ENCODE measurements at regions not wholly inside any gene's neighbourhood (a gene's known extent, or its start where the extent isn't known, plus 50 kb on each side); places are given as distances from the start of the nearest gene placed in this dataset.

DNA sequence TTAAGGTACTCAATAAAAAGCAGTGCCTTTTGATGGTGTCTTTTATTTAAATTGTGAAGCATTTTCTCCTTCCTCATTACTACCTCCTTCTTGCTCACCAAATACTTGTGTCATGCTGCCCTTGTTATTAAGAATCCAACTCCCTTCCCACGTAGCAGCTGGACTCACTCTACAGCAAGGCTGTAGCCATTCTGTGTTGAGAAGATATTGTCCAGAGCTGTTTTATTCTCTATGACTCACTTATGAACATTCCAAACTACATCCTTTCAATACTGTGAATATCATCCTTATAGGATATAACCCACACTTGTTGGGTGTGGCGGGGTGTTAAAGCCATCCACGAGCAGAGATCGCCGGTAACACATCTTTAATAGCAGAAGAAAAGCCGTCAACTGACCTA is 1671.5 kb upstream of the SLC10A2 start:
- no peak for DNase-seq (ENCODE audit: low read depth in 2 of 3, low spot score in 1 of 3)

DNA sequence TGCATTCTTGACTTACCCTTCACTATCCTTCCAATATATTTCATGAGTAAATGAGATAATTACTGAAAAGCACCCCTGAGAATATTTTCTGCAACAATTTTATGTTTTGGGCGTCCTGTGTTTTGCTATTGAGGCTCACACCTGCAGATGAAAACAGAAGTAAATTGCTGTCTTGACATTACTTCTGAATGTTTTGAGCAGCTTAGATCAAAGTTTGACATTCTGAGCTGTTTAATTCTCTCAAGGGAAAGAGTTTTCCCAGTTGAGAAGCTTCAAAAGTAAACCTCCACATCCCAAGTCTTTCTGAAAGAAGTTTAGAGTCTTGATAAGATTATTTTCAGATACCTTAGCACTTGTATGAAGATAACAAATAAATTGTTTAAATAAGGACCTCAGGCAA is 1667.2 kb upstream of the SLC10A2 start:
- DNase-seq (ENCODE audit: low read depth in 2 of 3, low spot score in 1 of 3) = no peak

DNA sequence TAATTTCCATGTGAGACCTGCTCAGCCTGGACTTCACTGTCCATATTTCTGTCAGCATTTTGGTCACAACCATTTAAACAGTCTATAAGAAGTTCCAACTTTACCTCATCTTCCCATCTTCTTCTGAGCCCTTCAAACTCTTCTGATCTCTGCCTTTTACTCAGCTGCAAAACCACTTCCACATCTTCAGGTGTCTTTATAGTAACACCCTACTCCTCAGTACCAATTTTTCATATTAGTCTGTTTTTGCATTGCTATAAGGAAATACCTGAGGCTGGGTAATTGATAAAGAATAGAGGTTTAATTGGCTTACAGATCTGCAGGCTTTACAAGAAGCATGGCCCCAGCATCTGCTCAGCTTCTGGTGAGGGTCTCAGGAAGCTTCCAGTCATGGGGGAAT is 1648.9 kb upstream of the SLC10A2 start:
- no peak for DNase-seq (ENCODE audit: low read depth in 2 of 3, low spot score in 1 of 3)

DNA sequence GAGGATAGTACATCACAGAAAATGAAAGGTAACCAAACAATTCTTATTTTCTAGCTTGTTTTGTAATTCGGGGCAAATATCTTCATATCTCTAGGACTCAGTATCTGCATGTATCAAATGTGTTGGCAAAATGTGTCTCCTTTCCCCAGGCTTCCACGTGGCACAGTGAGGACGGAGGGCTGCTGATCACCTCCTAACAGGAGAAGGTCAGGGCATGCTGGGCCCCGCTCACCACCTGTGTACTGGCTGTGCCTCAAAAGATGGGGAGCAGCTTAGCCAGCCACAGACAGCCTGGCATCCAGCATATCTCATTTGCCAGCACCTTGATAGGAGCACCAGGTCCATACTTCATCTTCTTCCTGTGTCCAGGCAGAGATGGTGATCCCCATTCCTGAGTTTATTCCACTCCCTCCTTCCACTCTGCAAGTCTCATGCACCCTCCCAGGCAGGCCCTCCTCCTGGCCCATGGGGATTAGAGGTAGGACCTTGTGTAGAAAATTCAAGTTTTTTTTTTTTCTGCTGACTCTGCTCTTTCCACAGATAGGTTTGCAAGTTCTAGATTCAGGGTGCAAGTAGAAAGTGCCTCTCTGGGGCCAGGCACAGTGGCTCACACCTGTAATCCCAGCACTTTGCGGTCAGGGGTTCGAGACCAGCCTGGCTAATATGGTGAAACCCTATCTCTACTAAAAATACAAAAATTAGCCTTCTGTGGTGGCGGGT is 1639.0 kb upstream of the SLC10A2 start:
- no peak for DNase-seq (ENCODE audit: low read depth in 2 of 3, low spot score in 1 of 3)

DNA sequence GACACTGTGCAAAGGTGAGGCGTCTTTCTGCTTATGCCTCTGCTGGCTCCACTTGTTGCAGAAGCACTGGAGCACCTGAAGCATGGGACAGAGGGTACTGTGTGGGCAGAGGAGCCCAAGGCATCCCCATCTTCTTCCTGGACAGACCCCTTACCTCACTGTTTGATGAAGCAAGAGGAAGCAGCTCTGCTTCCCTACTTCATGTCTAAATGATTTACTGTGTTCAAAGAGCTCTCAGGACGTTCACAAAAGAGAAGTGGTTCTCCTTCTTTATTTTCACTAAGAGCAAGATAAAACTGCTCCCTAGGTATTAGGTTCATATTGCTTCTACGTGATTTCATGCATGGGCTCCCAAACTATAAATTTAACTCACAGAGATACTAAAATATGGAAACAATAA is 1635.4 kb upstream of the SLC10A2 start:
- no peak for DNase-seq (ENCODE audit: low read depth in 2 of 3, low spot score in 1 of 3)

DNA sequence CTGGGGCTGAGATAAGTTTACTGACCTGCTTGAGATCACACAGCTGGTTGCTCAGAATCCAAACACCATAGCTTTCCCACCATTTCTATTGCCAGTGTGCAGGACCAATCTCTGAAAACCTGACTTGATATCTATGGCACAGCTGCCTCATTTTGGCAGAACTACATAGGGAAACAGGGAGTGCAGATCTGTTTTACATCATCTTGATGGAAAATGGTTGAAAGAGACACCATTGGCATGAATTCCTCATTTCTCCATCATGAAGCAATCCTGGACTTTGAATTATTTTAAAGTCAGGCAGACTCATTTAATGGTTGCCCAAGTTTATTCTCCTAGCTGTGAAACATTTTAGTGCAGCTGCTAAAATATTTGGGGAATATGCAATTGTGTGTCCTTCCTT is 1628.2 kb upstream of the SLC10A2 start:
- DNase-seq (ENCODE audit: low read depth in 2 of 3, low spot score in 1 of 3) = no peak

DNA sequence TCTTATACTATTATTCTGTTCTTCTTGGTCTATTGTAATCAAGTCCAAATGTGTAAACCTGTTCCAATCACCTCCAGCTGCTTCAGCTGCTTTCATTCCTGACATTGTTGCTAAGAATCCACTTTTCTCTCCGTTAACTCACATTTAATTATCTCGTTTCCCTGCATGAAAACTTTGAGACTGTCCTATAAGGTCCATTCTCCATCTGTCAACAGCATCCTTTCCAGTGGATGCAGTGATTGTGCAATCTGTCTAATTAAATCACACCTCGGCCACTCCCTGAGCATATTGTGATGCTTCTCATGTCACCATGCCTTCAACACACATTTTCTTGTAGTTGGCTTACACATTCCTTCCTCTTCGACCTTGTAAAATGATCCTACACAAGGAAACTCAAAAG is 1626.9 kb upstream of the SLC10A2 start:
- DNase-seq (ENCODE audit: low read depth in 2 of 3, low spot score in 1 of 3) = no peak

DNA sequence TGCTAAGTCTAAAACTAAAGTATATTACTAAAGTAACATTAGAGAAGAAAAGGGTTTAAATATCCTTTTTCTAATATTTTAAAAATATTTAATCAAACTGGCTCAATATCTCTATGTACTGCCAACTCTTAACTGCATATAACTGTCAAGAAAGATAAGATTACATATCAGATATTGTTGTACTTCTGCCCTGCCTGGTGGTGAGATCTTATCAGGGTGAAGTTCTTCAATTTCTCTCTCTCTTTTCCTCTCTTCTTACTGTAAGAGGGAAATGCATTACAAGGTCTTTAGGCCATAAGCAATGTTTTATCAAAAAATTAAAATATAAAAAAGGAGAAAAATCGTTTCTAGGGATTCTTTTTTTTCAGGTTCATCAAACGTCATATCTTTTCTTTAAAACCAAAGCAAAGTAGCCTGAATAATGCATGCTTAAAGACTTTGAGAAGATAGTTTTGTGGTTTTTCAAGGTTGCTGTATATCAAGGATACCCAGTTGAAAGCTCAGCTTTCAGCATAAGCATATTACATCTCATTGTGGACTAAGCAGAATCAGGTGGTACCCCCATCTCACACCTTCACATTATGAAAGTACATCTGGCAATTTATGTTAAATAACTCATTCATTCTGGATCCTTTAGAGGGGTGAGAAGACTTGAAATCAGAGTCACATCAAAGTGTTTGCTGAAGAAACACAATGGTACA is 1625.7 kb upstream of the SLC10A2 start:
- DNase-seq (ENCODE audit: low read depth in 2 of 3, low spot score in 1 of 3) = no peak

DNA sequence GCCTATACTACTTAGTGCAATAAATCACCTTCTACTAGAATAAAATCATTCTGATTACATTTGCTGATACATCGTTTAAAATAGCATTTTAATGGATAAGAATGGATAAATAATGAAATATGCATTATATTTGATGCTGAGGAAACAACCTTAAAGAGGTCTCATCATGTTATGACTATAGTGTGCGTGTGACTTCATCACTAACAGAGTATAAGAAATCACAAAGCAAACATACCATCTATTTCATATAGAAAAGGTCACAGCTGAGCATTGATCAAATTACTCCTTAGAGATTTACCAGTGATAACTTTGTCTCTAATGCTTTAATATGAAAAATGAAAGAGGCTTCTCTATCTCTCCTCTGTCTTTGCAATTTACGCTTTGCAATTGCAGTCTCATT is 1620.3 kb upstream of the SLC10A2 start:
- DNase-seq (ENCODE audit: low read depth in 2 of 3, low spot score in 1 of 3) = no peak

DNA sequence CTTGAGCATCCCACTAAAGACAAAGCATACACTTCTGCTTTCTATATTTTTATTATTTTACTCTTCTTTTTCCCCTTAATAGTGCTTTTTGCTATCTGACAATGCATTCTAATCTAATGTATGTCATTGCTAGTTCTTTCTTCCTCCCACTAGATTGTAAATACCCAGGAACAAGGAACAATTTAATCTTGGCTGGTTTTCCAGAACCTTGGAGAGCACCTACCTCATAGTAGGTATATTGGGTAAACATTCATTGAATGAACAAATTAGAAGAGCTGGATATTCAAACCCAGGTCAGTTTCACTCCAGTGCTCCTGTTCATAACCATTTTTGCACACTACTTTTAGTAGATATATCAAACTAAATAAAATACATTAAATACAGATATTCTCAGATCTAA is 1617.6 kb upstream of the SLC10A2 start:
- DNase-seq (ENCODE audit: low read depth in 2 of 3, low spot score in 1 of 3) = no peak

DNA sequence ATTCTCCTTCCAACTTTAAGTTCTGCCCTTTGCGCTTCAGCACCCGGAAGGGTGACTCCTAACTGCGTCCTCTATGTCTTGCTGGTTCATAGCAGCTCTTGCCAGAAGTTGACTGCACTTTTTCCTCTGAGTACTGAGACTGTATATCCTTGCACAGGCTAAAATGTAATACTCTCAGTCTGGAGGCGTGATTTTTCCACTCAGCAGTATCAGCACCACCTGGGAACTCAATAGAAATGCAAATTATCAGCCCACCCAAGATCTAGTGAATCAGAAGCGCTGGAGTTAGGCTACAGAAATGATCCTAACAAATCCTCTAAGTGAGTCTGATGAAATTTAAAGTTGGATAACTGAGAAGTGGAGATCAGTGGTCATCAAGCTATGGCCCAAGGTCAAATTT is 1611.9 kb upstream of the SLC10A2 start:
- DNase-seq (ENCODE audit: low read depth in 2 of 3, low spot score in 1 of 3) = no peak

DNA sequence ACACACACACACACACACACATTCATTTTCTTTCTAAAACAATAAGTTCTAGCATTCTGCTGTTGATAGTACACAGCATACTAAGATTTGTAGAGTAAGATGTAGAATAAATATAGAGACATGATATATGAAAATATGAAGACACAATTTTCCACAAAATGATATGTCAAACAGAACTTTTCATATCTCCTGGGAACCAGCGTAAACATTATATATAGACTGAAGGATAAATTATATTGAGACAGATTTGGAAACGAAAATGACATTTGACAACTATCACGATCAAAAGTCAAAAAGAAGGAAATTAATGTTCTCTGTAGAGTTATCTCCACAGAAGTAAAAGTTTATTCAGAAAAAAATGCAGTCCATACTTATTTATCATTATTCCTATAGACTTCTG is 1605.7 kb upstream of the SLC10A2 start:
- DNase-seq (ENCODE audit: low read depth in 2 of 3, low spot score in 1 of 3) = no peak

DNA sequence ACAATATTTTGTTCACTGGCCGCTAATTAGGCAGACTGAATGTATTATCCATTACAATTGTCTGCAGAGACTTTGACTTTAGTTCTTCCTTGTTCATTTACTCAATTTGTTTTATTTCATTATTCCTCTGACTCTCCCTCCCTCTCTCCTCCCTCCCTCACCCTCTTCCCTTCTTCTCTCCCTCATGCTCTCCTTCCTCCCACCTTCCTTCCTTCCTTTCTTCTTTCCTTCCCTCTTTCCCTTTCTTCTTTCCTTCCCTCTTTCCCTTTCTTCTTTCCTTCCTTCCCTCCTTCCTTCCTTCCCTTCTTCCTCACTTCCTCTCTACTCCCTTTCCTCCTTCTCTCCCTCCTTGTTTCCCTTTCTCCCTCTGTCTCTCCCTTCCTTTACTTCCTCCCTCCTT is 1591.0 kb upstream of the SLC10A2 start:
- no peak for DNase-seq (ENCODE audit: low read depth in 2 of 3, low spot score in 1 of 3)

DNA sequence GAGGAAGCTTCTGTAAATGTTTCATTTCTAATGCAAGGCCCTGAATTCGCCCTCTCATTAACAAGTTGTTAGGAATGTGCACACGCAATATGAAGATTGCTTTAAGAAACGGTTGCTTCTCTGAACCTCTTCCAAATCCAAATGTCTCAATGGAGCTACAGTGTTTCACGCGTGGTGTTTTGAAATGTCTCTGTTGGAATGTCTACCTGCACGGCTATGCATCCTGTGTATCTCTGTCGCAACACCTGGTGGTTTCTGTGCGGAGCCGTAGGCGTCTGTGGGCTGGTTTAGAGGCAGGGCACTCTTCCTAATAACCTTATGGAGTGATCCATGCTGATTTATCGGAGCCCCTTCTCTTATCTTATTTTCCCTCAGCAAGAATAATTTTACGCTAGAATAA is 1584.2 kb upstream of the SLC10A2 start:
- no peak for DNase-seq (ENCODE audit: low read depth in 2 of 3, low spot score in 1 of 3)

DNA sequence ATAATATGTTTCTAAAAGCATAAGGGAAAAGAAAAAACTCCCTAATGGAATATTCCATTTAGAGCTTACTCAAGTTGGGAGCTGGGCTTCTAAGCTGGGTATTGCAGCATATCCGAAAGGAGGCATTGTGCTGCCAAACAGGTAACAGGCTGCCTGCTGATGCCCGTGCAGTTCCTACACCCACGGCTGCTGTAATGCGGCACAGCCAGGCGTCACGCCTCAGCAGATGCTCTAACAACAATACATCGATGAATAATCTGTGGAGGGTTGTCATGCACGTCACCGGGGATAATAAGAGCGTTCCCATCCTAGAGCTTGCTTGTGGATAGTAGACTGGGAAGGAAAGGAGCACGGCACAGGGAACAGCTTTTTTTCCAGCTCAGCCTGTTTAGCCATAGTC is 1582.1 kb upstream of the SLC10A2 start:
- no peak for DNase-seq (ENCODE audit: low read depth in 2 of 3, low spot score in 1 of 3)

DNA sequence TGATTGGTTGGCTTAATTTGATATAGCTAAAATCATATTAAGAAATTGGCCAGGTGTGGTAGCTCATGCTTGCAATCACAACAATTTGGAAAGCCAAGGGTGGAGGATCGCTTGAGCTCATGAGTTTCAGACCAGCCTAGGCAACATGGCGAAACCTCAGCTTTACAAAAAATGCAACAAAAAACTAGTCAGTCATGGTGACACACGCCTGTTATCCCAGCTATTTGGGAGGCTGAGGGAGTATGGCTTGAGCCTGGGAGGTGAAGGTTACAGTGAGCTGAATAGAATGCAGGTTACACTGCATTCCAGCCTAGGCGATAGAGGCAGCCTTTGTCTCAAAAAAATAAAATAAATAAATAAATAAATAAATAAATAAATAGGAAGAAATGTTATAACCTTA is 1579.6 kb upstream of the SLC10A2 start:
- DNase-seq (ENCODE audit: low read depth in 2 of 3, low spot score in 1 of 3) = no peak

DNA sequence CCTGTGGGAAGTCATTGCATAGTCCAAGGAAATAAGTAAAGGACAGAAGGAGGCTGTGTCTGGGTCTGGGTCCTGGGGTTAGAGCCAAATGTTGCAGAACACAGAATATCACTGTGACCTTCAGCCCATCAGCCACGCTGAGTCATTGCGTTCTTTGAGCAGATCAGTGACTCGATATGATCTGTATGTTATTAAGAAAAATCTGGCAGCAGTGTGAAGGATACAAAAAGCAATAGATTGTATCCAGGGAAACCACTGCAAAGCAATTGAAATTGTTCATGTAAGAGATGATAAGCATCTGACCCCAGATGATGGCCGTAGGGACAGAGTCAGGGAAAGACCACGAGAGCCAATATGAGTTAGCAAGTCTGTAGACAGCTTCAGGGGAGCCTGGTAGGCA is 1575.1 kb upstream of the SLC10A2 start:
- DNase-seq (ENCODE audit: low read depth in 2 of 3, low spot score in 1 of 3) = no peak

DNA sequence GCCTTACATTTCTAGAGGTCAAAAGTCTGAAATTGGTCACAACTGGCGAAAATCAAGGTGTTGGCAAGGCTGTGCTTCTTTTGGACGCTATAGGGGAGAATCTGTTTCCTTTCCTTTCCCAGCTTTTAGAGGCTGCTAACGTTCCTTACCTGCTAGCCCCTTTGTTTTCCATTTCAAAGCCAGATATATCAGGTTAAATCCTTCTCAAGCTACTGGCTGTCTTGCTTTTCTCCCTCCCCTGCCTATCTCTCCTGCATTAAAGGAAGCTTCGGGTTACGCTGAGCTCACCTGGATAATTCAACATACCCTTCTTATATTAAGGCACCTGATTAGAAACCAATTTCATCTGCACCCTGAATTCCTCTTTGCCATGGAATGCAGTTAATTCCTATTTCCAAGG is 1569.7 kb upstream of the SLC10A2 start:
- DNase-seq (ENCODE audit: low read depth in 2 of 3, low spot score in 1 of 3) = no peak

DNA sequence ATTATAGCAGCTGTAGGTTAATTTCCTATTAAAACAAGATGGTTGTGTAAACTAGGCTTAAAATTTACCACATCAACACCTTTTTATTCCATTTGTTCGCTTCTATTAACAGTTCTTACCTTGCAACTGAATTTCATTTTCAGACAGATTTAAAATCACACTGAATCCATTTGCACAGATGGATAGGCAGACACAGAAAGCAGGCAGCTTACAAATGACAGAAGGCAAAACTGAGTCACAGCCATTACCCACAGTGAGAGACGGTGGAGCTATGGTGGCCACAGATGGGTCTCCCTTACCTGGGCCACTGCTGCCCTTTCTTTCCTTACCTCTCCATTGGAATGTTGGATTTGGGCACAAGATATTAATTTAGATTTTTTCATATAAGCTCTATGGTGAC is 1567.8 kb upstream of the SLC10A2 start:
- no peak for DNase-seq (ENCODE audit: low read depth in 2 of 3, low spot score in 1 of 3)

DNA sequence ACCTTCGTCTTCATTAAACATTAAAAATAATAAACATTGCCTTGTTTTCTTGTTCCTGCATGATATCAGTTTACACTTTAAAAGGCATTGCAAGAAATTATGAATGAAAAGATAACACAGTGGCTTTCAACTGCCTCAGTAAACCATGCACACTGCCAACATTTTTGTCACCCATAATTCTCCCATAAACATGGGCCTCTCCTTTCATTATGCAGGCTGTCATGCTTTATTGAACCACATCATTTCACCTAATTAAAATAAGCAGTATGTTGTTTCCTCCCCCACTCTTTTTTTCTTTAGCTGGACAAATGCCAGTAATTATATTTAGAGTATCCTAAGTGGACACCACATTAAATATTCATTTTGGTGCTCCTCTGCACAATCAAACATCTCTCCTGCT is 1566.5 kb upstream of the SLC10A2 start:
- no peak for DNase-seq (ENCODE audit: low read depth in 2 of 3, low spot score in 1 of 3)

DNA sequence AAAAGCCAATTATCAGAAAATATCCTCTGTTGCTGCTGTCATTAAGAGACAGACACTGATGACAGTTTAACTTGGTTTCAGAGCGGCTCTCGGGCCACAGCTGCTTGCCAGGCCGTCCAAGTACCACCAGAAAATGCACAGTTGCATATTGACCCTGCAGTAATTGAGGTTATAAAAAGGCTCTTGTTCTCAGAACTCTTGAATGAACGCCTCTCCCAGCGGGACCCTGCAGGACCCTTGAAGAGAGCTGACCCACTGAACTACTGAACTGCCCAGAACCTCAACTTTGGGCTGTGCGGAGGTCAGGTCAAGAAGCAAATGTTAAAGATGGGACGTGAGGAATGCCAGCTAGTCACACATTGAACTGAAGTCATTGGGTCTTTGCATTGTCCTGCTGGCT is 1559.0 kb upstream of the SLC10A2 start:
- DNase-seq (ENCODE audit: low read depth in 2 of 3, low spot score in 1 of 3) = no peak

DNA sequence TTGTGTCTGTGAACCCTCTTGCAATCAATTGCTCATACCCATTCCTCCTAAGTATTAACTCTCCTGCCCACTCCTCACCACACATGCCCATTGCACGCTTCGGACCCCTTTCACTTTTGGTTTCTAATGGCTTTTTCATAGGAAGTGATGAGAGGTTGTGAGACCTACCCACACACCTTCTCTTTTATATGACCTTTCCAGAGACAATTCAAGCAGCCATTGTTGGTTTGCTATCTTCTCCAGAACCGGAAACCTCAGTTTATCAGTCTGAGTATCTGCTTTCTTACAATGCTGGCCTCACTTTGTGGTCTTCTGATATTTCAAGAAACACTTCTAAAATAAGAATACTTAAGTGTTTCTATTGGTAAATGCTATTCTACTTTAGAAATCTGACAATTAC is 1550.8 kb upstream of the SLC10A2 start:
- no peak for DNase-seq (ENCODE audit: low read depth in 2 of 3, low spot score in 1 of 3)
